HG03196 (cell line): ENCODE measurements at regions not wholly inside any gene's neighbourhood (a gene's known extent, or its start where the extent isn't known, plus 50 kb on each side); places are given as distances from the start of the nearest gene placed in this dataset.
"Not testable (repeated sequence)": the region's sequence is repeated elsewhere in the genome, so short reads cannot be mapped to it uniquely, and the experiment has no call there.

Source experiments
- ATAC-seq: cut with Tn5 transposase; IDR thresholded peaks from one replicate; pipeline ENCODE4 v1.9.1; 2021; ENCODE audit not compliant: unreplicated experiment

- no peak for ATAC-seq
These were observed 87.9 kb upstream of the CNKSR3 start for GRCh38 chr6:154598399-154598798.

GRCh38 chr6:154602296-154602695 lies 91.8 kb upstream of the CNKSR3 start:
- ATAC-seq: no peak

- ATAC-seq: no peak
These were observed 92.2 kb upstream of the CNKSR3 start for GRCh38 chr6:154602708-154603107.

- ATAC-seq: no peak
These were observed 93.6 kb upstream of the CNKSR3 start for GRCh38 chr6:154604119-154604518.

DNA sequence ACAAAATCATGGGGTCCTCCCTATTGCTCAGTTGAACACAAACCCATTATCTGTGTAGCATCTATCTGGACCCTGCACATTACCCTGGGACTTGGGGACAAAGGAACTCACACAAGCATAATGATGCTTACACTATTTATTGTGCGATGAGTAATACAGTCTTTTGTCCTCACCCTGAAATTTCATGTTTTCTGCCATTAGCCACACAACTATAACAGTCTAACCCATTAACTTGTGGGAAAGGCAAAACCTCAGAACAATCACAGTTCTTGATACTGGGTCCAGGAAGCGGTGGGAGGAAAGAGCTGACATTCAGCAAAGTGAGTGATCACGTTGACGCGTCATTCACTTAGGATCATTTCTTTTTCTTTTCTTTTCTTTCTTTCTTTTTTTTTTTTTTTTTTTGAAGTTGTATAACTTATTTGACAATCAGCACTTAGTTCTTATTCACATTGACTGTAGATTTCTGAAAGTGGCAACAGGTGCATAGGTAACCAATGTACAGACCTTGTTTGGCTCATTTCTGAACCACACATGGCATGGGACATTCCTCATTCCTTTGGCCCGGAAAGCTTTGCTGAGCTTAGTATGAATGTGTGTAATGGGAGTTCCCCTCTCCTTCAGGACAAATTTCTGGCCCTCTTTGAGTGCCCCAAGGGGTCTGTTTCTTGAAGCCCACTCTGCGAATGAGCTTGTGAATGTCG lies 94.8 kb upstream of the CNKSR3 start:
- ATAC-seq: peak; percentile 63

- no peak for ATAC-seq
These were observed 95.4 kb upstream of the CNKSR3 start for GRCh38 chr6:154605882-154606370.

GRCh38 chr6:154606457-154606856 lies 96.0 kb upstream of the CNKSR3 start:
- peak; percentile 62 for ATAC-seq

- no peak for ATAC-seq
These were observed 96.4 kb upstream of the CNKSR3 start for GRCh38 chr6:154606860-154607259.

DNA sequence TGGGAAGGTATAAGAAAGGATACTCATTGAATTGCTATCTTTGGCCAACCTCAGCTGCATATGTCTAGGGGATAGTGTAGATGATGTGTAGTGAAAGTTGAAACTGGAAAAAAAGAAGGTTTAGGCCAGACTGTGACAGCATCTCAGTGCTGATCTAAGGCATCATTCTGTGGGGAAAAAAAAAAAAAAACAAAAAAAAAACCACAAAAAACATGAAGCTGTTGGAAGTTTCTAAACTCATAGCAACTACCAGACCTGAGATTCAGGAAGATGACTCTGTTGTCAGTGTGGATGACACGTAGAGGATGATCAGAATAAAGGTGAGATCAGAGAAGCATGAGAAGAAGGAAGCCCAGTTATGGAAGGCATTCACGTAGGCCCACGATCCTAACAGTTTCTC lies 100.8 kb upstream of the CNKSR3 start:
- no peak for ATAC-seq

DNA sequence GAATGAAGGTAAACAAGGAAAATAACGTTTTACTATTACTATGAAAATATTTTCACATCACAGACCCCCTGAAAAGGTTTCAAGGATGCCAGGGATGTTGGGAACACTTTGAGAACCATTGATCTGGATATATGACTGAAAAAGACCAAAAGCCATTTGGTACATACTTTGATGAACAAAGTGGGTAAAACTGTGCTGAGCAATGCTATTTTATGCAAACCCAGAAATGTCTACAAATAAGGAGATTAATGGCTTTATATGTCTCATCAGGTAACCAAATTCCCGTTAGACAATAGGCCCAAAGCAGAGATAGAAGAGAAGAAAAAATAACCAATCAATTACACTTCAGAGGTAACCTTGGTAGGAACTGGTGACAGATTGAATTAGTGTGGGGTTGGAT lies 101.4 kb upstream of the CNKSR3 start:
- no peak for ATAC-seq

GRCh38 chr6:154613137-154613676 lies 102.7 kb upstream of the CNKSR3 start:
- no peak for ATAC-seq

- no peak for ATAC-seq
These were observed 103.6 kb upstream of the CNKSR3 start for GRCh38 chr6:154614101-154614500.

GRCh38 chr6:154614641-154615040 lies 104.2 kb upstream of the CNKSR3 start:
- no peak for ATAC-seq

DNA sequence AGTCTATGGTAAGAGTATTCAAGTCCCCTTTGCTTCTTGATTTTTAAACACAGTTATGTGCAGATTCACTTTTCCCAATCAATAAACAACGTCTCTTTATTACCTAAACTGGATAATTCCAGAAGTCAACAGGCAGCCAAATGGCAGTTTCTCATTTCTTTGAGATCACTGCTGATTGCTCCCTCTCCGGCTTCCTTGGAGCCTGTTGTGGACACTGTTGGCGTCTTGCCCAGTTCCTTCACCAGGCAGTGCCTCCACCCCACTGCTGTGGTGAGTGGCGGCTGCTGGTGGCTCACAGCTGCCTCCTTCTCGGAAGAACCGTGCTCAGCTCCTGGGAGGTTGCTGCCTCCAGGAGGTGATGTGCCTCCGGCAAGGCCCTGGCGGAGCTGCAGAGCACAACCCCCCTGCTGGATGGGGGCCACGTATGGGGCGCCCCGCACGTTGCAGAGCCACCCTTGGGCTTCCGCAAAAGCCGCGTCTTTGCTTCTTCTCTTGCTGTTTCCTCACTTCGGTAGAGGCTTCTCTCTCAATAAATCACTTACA lies 105.1 kb upstream of the CNKSR3 start:
- no peak for ATAC-seq

DNA sequence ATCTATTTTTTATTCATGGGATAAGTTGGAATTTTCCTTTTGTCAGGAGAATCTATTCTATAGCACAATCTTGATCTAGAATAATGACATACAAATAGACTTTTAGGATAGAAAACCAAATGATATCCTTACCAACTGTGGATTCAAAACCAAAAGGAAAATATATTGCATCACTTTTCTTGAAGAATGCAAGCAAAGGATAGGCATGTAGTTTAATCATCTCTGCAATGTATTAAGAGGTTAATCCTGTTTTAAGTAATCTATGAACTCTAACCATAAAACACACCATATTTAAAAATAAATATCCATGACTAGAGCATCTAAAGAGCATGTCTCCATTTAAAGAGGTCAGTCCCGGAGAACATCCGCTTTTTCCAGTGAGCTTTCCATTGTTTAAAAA lies 106.7 kb upstream of the CNKSR3 start:
- ATAC-seq: no peak

- no peak for ATAC-seq
These were observed 108.7 kb upstream of the CNKSR3 start for GRCh38 chr6:154619146-154619545.

GRCh38 chr6:154621686-154622085 lies 111.2 kb upstream of the CNKSR3 start:
- ATAC-seq: no peak

GRCh38 chr6:154622618-154623336 lies 110.4 kb upstream of the SCAF8 start:
- ATAC-seq: no peak

GRCh38 chr6:154623391-154623790 lies 109.8 kb upstream of the SCAF8 start:
- no peak for ATAC-seq

DNA sequence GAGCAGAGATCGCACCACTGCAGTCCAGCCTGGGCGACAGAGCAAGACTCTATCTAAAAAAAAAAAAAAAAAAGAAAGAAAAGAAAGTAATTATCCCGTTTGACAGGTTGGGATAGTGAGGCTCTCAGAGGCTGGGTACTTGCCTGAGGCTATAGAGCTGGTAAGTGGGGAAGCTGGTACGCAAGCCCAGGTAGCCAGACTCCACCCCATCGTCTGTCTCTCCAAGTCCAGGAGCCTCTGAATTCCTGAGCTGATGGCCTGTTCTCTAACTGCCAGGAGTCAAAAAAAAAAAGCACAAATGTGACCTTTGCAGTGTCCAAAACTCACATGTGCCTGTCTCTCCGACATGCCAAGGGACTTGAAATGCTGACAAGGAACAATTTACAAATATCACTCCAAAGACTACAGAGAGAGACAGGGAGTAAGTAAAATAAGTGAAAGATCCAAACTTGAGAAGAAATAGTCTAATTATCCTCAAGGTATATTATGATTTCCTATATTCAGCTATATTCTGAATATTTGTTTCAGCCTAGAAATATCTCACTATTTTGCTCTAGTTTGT lies 109.1 kb upstream of the SCAF8 start:
- ATAC-seq: no peak

DNA sequence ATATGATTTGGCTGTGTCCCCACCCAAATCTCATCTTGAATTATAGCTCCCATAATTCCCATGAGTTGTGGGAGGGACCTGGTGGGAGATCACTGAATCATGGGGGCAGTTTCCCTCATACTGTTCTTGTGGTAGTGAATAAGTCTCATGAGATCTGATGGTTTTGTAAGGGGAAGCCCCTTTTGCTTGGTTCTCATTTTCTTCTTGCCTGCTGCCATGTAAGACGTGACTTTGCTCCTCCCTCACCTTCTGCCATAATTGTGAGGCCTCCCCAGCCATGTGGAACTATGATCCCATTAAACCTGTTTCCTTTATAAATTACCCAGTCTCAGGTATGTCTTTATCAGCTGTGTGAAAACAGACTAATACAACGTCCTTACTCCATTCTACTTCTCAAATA lies 108.5 kb upstream of the SCAF8 start:
- not testable (repeated sequence) for ATAC-seq

- no peak for ATAC-seq
These were observed 107.5 kb upstream of the SCAF8 start for GRCh38 chr6:154625721-154626120.
